Lung microvascular endothelial cell (primary cell): ENCODE measurements at regions not wholly inside any gene's neighbourhood (a gene's known extent, or its start where the extent isn't known, plus 50 kb on each side); places are given as distances from the start of the nearest gene placed in this dataset.

Experiments used
- DNase-seq, 2 donors: peaks; one replicate each; pipeline versions ENCODE4 v3.0.0 to v3.0.0-alpha.2; 2010; ENCODE audit warnings: low read depth in 2 of 2

DNA sequence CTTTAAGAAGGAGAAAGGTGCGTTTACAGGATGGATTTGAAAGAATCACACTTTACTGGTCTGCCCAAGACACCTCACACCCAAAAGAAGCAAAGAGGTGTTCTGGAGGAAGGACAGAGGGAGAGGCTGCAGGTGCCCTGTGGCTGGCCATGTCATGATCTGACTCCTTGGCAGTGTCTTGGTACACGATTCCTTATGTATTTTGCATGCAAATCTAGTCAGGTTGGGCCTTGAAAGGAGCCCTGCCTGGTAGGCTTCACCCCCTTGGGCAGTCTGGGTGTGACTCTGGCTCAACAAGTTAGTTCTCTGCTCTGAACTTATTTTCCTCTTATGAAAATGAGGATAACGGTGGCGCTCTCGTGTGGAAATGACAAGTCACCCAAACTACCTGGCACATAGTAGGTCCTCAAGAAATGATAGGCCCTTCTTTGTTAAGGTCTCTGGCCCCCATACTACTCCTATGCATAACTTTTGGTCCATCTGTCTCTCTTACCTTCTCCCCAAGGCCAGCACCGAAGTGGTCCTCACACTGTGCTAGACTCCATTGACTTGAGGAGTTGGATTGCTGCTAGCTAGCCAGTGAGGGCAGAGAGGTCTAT, 212.5 kb downstream of the SEMA6A start:
- DNase-seq = no peak

DNA sequence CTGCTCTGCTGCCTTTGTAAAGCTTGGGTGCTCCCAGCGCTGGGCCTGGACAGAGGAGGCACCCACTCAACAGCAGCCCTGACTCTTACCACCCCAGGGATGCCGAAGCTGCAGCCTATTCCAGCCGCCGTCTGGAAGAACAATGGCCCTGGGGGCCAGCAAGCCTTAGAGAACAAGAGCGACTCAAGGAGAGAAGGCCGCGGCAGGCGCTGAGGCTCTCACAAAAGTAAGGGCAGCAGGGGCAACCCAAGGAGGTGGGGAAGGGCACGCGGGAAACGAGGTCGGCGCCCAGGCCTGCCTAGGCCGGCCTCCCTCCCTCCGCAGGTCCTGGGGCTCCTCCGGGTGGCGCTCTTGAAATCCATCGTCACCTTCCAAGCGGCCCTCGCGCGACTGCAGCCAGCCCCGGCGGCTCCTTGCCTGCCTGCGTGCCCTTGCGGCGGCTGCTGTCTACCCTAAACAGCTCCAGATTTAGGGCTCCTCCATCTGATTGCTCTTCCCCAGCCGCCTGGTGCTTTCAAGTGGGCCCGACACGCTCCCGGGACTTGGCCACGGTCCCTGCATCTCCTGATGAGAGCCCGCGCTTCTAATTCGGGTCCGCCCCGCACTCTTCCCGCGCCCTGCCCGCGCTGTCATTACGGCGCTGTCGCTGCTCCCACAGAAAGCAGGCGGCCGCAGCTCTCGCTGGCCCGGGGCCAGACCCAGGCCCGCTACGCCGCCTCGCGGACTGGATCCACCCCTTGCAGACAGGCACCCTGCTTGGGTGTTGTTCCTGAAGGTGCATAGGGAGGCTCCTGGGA, 213.3 kb downstream of the SEMA6A start:
- DNase-seq = peak in 1 of 2 donors; percentile 51

DNA sequence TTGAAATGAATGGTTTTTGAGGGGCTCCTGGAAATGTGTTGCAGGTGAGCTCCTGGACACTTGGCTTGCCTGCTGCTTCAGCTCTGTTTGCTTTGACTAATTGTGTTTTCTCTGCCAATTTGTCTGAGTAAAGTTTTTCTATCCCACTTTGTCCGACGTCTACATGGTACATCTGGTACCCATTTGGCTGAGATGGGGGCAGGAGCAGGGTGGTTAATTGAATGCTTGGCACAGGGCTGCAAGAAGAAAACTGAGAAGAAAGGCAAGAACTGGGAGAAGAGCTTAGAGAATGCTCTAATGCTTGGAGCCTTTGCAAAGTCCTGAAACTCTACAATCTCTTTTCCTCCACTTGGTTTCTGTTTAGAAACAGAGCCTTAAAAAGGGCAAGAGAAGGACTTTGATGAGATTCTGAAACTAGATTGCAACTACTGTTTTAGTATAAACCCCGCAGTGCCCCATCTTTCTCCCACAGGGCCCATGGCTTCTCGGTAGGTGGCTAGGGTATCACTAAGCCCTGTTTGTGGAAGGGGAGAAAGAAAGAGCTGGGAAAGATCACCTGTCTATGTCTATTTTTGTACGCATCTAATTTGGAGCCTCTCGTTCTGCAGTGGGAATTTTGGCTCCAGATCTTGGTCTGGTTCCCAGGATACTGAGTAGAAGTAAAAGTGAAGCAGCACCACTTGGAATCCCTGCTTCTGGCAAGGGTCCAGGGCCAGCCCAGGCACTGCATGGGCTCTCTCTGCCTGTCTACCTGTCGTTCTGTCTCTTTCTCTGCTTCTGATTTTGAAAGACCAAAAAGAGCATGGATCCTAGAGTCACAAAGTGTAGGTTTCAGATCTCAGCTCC, 214.4 kb downstream of the SEMA6A start:
- DNase-seq = no peak

DNA sequence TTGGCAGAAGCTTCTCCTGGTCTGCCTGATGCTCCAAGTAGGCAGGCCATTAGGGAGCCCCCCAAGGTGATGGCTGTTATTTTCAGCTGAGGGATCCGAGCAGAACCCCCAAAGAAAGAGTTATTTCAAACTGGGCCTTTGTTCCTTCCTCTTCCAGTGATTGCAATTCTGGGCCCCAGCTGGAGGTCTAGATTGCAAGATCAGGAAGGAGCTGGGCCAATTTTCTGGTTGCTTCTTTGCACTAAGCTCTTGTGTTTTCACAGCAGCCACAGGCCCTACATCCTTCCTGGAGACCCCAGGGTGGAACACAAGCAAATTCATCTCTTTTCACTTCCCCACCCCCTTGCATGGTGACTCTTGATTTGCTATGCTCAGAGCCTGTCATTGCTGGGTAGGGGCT, 215.0 kb downstream of the SEMA6A start:
- peak in 1 of 2 donors; percentile 32 for DNase-seq

DNA sequence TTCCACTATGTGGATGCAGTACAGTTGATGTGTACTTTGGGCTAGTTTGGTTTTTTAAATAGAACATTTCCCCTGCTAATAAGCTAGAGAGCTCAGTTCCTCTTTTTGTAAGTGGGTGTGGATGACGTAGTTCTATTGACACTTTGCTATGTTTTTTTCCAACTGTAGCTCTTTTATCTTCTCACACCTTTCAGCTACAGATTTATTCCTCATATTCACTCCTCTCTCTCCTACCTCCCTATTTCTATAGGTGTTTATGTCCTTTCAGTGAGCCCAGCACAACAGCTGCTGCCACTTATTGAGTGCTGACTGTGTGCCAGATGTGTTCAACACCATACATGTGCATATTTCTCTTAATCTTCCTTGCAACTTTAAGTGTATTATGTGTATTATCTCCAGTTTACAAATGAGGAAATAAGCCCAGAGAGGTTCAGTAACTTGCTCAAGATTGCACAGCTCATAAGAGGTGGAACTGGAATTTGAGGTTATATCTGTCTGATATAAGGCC, 215.7 kb downstream of the SEMA6A start:
- DNase-seq = no peak

DNA sequence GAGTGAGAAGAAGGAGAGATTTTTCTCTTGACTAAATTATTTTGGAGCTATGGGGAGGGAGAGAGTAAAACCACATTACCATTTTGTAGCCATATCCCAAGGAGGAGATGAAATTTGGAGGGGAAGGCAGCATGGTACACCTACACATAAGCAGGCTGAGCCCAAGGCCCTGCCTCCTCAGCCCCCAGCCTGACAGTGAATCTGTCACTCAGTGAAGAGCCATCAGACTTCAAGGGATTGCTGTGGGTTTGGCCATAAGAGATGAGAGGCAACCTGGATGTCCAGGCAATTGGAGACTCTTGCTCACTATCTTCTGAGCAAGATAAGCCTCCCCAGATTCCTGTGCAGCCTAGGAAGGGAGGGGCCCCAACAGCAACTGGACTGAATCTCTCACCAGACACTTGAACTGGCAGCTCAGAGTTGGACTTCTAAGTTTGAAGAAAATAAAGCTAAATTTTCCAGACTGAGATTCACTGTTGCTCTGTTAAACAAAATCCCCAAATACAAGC, 216.6 kb downstream of the SEMA6A start:
- no peak for DNase-seq

DNA sequence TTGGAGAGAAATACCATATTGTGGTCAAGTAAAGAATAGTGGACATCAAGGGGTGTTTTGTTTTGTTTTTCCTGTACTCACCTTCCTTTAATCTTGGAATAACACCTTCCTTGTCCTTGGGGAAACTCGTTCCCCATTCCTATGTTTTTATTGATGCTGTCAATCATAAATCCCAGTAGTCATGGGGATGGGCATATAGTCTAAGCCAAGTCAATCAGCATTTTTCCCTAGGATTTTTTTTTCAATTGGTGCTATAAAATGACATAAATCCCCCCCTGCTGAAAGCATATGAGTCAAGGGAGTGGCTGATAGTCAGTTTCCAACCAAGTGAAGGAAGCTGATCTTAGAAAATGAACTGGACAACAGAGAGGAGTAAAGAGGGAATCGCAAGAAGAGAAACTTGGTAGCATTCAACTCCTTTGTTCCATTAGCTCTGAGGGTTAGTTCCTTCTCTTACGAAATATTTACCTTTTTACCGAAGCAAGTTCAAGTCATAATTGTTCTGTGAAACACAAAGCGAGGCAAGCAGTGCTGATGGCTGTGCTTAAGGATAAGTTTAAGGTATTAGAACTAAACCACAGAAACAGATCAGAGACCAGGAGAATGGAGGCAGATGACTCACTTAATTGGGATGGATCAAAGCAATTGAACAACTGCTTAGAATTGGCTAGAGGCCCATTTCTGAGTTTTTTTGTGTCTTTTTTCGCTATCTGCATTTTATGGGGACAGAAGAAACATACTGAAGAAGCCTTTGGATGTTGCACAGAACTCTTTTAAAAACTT, 218.6 kb downstream of the SEMA6A start:
- no peak for DNase-seq

DNA sequence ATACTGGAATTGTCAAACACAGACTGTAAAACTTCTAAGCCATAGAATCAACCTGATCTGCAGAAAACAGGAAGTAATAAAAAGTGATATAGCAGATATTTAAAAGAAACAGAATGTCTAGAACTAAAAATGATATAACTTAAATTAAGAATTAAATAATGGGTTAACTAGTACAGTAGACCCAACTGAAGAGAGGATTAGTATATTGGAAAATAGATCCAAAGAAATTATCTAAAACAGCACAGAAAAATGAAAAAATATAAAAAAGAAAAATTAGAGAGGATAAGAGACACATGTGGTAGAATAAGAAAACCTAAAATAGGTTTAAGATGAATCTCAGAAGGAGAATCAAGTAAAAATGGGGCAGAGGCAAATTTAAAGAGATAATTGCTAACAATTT, 219.9 kb downstream of the SEMA6A start:
- DNase-seq = no peak

DNA sequence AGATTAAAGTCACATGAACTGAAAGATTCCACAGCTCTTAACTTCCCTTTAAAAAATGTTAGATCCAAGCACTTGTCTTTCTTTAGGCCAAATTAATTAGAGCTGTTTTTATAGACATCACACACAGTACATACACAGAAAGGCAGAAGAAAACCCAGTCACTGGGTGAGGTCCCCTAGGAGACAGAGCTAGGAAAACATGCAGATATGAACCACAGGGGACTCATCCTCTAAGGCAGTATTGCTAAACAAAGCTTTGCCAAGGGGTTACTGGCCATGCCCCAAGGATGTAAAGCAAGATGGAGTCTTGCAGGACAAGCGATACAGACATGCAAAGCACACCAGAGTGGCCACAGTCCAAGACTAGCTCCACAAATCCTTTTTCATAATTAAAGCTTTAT, 227.0 kb downstream of the SEMA6A start:
- DNase-seq = no peak

DNA sequence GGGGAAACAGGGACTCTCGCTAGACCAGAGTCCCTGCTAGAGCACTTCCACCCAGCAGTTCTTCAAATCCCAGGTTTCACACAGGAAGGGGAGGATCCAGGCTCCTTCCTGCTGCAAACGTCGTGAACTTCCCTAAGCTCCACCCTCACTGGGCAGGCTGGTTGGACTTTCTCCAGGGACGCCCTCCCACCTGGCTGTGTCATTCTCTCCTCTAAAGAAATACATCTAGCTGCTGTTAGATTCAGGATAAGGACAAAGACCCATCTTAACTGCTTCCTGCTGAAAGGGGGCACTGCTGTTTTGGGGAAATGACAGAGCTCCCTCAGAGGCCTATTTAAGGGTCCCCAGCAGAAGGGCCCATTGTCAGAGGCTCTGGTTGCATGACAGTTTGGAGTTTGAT, 230.7 kb downstream of the SEMA6A start:
- no peak for DNase-seq
